GM18951 (cell line): ENCODE measurements at regions not wholly inside any gene's neighbourhood (a gene's known extent, or its start where the extent isn't known, plus 50 kb on each side); places are given as distances from the start of the nearest gene placed in this dataset.

Source experiments
- POLR2A ChIP-seq: IDR thresholded peaks from 4 replicates; pipeline ENCODE4 v1.6.1; 2011; ENCODE audit warnings: mild to moderate bottlenecking; ENCODE audit not compliant: insufficient read length, insufficient read depth; ENCODE audit errors: extremely low read depth
- in situ Hi-C: fragments of 300-500 bp; cut with MboI; formaldehyde crosslinking; loops from one replicate; pipeline ENCODE4 v1.12.0; 2022; ENCODE audit warnings: low sequenced_read_pairs, mixed read lengths, inconsistent platforms; ENCODE audit not compliant: unreplicated experiment

GRCh38 chr5:71972777-71973473, 134.3 kb upstream of the MAP1B start:
- TF ChIP-seq POLR2A, result no peak
- in situ Hi-C loops, result no loop called here

DNA sequence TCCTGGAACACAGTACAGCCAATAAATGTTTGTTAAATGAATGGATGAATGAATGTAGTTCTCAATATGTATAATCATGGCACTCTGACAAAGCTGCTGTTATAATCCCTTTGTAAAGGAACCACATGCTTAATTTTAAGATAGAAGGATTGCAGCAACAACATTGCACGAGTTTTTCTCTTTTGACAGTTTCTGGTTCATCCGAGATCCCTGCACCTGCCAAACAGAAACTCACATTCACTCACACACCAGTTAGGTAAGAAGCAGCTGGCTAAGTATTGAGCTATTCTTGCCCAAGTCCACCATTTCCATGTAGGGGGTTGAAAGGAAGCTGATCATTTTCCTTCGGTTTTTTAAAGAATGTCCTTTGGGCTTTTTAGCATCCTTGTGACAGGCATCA, 133.7 kb upstream of the MAP1B start:
- in situ Hi-C loops, result no loop called here
- no peak for TF ChIP-seq POLR2A

DNA sequence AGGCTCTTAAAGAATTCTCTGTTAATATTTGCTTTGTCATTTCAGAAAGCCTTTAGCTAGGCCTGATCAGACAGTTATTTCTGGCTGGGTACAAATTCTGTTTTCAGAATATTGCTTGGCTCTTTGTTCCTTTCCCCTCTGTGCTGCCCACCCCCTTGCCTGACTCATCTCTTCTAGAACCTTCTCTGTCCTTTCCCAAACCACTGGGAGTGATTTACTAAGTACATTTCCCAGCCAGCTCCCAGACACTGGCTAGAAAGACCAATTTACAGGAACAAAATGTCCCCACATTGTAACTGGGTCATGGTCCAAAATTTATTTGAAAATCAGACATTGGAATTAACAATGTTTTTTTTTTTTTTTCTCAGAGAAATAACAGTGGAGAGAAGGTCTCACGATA, 133.1 kb upstream of the MAP1B start:
- in situ Hi-C loops, result no loop called here
- no peak for TF ChIP-seq POLR2A

DNA sequence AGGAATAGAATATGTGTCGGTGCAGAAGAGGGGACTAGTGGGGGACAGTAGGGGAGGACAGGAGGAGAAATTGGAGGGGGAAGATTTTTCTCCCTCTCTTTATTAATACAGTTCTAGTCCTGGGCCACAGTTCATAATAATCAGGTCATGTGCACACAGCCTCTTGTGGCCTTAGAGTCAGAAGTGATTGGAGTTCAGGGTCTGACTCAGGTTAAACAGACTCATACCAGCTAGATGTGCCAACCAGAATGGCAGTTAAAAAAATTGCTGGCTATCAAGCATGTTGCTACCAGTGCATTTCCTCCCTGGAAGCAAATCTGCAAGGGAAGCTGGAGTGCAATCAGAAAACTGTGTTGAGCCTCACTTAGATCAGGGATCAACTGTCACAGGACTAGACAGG, 132.7 kb upstream of the MAP1B start:
- in situ Hi-C loops, result no loop called here
- no peak for TF ChIP-seq POLR2A

DNA sequence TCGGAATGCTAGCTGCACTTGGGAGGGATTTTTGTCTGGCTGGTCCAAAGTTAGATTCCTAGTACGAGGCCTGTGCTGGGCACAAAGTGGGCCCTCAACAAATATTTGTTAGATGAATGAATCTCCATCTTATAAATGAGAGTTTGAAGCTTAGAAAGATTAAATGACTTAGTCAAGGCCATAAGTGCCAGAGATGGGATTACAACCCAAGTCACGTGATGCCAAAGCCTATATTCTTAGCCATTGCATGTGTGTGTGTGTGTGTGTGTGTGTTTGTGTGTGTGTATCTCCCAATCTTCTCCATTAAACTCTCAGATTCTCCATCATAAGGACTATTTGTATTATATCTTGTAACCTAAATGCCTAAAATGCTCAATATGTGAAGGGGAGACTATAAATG, 130.8 kb upstream of the MAP1B start:
- in situ Hi-C loops, result no loop called here
- no peak for TF ChIP-seq POLR2A

GRCh38 chr5:71977311-71977710, 130.0 kb upstream of the MAP1B start:
- no peak for TF ChIP-seq POLR2A
- in situ Hi-C loops, result no loop called here

- in situ Hi-C loops, result no loop called here
- no peak for TF ChIP-seq POLR2A
These were observed 129.1 kb upstream of the MAP1B start for GRCh38 chr5:71978216-71978615.

DNA sequence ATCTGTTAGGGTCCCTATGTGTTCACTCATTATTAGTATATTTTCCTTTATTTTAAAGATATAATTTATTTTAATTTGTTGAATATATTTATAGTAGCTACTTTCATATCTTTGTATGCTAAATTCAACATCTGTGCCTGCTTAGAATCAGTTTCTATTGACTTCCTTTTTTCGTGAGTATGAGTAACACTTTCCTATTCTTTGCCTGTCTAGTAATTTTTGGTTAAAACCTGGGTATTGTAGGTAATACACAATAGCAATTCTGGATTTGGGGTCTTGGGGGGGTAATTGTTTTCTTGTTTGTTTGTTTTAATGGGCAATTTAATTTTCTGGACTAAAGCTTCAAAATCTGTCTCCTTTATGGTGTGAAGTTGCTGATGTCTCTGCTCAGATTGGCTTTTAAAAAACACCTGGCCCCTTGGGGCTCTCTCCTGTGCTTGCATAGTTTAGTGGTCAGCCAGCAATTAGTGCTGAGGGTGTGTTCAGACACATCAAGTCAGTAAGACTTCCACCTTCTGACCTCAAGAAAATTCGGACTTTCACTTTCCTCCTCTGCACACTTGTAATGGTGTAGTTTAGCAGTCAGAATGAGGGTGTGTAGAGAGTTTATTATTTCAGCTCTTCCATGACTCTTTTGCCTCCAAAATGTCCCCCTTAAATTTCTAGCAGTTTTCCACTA, 124.4 kb upstream of the MAP1B start:
- in situ Hi-C loops, result no loop called here
- TF ChIP-seq POLR2A, result no peak

- in situ Hi-C loops, result no loop called here
These were observed 121.2 kb upstream of the MAP1B start for GRCh38 chr5:71986101-71986500.

GRCh38 chr5:71988808-71989207, 118.5 kb upstream of the MAP1B start:
- TF ChIP-seq POLR2A, result no peak
- in situ Hi-C loops, result no loop called here

More at GRCh38 chr5:71986101-71986500, 121.2 kb upstream of the MAP1B start:
- TF ChIP-seq POLR2A, result no peak

DNA sequence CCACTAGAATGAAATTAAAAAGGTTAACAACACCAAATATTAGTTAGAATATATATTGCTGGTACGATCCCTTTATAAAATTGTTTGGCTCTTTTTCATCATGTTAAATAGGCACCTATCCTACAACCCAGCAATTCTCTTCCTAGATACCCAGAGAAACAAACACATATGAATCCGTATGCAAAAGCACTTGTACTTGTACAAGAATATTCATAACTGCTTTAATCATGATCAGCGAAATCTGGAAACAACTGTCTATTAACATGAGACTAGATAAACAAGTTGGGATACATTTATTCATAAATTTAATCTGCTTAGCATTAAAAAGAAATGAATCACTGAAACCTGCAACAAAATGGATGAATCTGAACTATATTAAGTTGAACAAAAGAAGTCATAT, 113.7 kb upstream of the MAP1B start:
- in situ Hi-C loops, result no loop called here

DNA sequence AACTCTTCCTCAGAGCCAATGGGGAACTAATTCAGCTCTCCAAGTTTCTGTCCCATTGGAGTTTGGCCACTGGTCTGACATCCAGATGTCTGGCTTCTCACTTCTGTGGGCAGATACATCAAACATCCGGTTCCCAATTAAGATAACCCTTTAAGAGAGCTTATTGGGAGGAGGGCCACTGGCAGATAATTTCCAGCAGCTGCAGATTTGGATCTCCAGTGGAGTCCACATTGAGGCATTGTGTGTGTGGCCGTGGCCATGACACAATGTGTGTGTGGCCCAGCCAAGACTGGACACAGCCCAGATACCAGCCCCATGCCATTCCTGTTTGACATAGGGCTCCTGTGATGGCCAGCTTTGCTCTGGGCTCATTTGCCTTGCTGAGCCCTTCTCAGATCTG, 110.5 kb upstream of the MAP1B start:
- TF ChIP-seq POLR2A, result no peak
- in situ Hi-C loops, result no loop called here

More for the DNA sequence above, 113.7 kb upstream of the MAP1B start:
- no peak for TF ChIP-seq POLR2A

- no peak for TF ChIP-seq POLR2A
- in situ Hi-C loops, result no loop called here
These were observed 108.5 kb upstream of the MAP1B start for GRCh38 chr5:71998746-71999145.

GRCh38 chr5:72000707-72001106, 106.6 kb upstream of the MAP1B start:
- TF ChIP-seq POLR2A, result no peak
- in situ Hi-C loops, result no loop called here
